IPS-18a (cell line): ENCODE measurements at regions not wholly inside any gene's neighbourhood (a gene's known extent, or its start where the extent isn't known, plus 50 kb on each side); places are given as distances from the start of the nearest gene placed in this dataset.

Experiments used
- H3K27ac ChIP-seq: one replicate; pipeline ENCODE4 v1.5.1; 2013; ENCODE audit warnings: low read length
- H3K27me3 ChIP-seq: one replicate; pipeline ENCODE4 v1.6.1; 2013; ENCODE audit warnings: mild to moderate bottlenecking, low read length; ENCODE audit not compliant: control insufficient read depth, insufficient read depth
- H3K36me3 ChIP-seq: one replicate; pipeline ENCODE4 v1.6.1; 2013; ENCODE audit warnings: low read depth, low read length; ENCODE audit not compliant: control insufficient read depth
- H3K4me1 ChIP-seq: one replicate; pipeline ENCODE4 v1.6.1; 2013; ENCODE audit warnings: low read depth, low read length; ENCODE audit not compliant: control insufficient read depth
- H3K4me3 ChIP-seq: one replicate; pipeline ENCODE4 v1.5.1; 2013; ENCODE audit warnings: low read length
- H3K9ac ChIP-seq: one replicate; pipeline ENCODE4 v1.6.1; 2013; ENCODE audit warnings: mild to moderate bottlenecking, low read length, moderate library complexity
- H3K9me3 ChIP-seq: one replicate; pipeline ENCODE4 v1.6.1; 2013; ENCODE audit warnings: low read depth, low read length; ENCODE audit not compliant: control insufficient read depth

DNA sequence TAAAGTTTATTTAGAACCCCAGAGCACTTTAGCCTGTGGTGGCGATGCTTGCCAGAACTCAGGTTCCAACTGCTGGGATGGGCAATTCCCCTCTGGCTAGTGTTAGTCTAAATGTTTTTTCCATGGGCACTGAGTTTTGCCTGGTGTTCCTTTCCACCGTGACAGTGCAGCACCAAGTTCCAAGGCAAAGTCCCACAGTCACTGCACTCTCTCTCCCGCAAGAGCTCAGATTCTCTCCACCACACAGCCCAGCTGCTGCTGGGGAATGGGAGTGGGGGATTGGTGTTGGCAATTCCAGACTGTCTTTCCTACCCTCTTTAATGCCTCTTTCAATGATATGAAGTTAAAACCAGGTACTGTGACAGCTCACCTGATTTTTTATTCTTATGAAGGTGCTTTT is 247.6 kb downstream of the ALDH8A1 start:
- H3K27me3 ChIP-seq, result no peaks in the 10 kb centered on the region
- H3K27ac ChIP-seq, result no peak overlapping the region
- H3K4me1 ChIP-seq, result peaks cover 14% of the 10 kb centered on the region
- no peaks in the 10 kb centered on the region for H3K9me3 ChIP-seq
- no peaks in the 10 kb centered on the region for H3K36me3 ChIP-seq
- no peak overlapping the region for H3K9ac ChIP-seq
- no peak overlapping the region for H3K4me3 ChIP-seq

DNA sequence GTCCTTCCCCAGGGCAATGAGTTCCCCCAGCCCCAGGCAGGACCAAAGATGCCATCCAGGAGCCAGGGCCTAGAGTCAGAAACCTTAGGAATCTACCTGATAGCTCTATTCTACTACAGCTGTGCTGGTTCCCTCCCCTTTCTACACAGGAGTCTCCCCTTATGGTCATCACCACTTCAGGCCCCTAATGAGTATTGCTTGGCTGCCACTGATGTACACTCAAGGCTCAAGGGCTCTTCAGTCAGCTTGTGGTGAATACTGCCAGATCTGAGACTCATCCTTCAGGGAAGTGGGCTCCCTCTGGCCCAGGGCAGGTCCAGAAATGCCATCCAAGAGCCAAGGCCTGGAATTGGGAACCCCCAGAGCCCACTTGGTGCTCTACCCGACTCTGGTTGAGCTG is 248.6 kb downstream of the ALDH8A1 start:
- H3K27me3 ChIP-seq, result no peaks in the 10 kb centered on the region
- H3K36me3 ChIP-seq, result no peaks in the 10 kb centered on the region
- H3K4me3 ChIP-seq, result no peak overlapping the region
- peaks cover 4% of the 10 kb centered on the region for H3K4me1 ChIP-seq
- H3K9ac ChIP-seq, result no peak overlapping the region
- H3K9me3 ChIP-seq, result no peaks in the 10 kb centered on the region
- no peak overlapping the region for H3K27ac ChIP-seq

DNA sequence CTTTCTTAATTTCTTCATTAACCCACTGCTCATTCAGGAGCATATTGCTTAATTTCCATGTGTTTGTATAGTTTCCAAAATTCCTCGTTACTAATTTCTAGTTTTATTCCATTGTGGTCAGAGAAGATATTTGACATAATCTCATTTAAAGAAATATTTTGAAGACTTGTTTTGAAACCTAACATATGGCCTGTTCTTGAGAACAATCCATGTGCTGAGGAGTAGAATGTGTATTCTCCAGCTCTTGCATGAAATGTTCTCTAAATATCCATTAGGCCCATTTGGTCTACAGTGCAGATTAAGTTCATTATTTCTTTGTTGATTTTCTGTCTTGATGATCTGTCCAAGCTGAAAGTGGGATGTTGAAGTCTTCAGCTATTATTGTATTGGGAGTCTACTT is 251.7 kb downstream of the ALDH8A1 start:
- no peaks in the 10 kb centered on the region for H3K4me1 ChIP-seq
- no peaks in the 10 kb centered on the region for H3K9me3 ChIP-seq
- H3K9ac ChIP-seq, result no peak overlapping the region
- no peaks in the 10 kb centered on the region for H3K27me3 ChIP-seq
- H3K4me3 ChIP-seq, result no peak overlapping the region
- no peak overlapping the region for H3K27ac ChIP-seq
- H3K36me3 ChIP-seq, result no peaks in the 10 kb centered on the region

DNA sequence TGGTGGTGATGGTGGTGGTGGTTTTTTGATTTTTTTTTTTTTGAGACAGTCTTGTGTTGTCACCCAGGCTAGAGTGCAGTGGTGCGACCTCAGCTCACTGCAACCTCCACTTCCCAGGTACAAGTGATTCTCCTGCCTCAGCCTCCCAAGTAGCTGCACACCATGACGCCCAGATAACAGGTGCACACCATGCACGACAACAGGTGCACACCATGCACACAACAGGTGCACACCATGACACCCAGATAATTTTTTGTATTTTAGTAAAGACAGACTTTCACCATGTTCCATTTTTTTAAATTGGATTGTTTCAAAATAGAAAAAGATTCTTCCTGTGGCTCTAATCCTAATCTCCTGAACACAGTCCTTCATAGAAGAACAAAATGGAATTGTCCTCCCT is 257.9 kb downstream of the ALDH8A1 start:
- H3K27me3 ChIP-seq, result no peaks in the 10 kb centered on the region
- H3K9me3 ChIP-seq, result no peaks in the 10 kb centered on the region

DNA sequence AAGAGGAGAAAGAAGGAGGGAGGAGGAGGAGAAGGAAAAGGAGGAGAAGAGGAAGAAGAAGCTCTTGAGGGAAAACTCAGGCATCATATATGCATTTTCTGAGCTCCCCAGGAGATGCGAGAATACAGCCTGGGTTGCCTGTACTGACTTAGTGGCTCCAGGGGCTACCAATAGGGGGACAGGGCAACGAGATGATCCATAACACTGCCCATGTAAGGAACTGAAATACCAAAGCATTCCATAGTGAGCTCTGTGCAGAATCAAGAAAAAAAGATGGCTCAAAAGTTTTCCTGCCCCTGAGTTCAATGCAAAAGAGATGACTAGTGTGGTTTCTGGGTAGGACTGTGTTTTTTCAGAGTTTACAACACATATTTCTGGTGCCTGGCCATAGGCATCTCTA is 258.7 kb downstream of the ALDH8A1 start:
- no peaks in the 10 kb centered on the region for H3K4me1 ChIP-seq
- H3K36me3 ChIP-seq, result no peaks in the 10 kb centered on the region
- H3K9ac ChIP-seq, result no peak overlapping the region
- H3K27ac ChIP-seq, result no peak overlapping the region
- H3K27me3 ChIP-seq, result no peaks in the 10 kb centered on the region
- H3K4me3 ChIP-seq, result no peak overlapping the region
- H3K9me3 ChIP-seq, result no peaks in the 10 kb centered on the region

More for the DNA sequence above, 257.9 kb downstream of the ALDH8A1 start:
- Histone ChIP-seq H3K4me3 (no peak overlapping the region), H3K4me1 (no peaks in the 10 kb centered on the region), H3K9ac (no peak overlapping the region), H3K36me3 (no peaks in the 10 kb centered on the region), H3K27ac (no peak overlapping the region)

DNA sequence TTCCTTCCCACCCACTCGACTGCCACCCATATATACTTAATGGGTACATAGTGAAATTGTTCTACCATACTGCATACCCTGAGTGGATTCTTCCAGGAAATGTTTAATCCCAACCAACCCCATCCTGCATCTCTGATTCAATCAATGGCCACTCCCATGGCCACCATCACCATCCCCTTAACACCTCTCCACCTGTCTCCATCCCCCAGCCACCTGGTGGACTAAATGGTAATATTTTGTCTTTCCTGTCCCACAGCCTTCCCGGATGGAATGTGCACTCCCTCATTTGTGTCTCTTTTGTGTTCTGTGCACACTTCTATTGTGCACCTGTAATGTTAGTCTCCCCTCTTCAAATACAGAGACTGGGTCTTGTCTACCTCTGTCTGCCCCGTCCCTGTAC is 259.9 kb downstream of the ALDH8A1 start:
- no peak overlapping the region for H3K4me3 ChIP-seq
- no peaks in the 10 kb centered on the region for H3K4me1 ChIP-seq
- H3K36me3 ChIP-seq, result no peaks in the 10 kb centered on the region
- H3K27me3 ChIP-seq, result no peaks in the 10 kb centered on the region
- no peak overlapping the region for H3K27ac ChIP-seq
- H3K9me3 ChIP-seq, result no peaks in the 10 kb centered on the region
- H3K9ac ChIP-seq, result no peak overlapping the region

DNA sequence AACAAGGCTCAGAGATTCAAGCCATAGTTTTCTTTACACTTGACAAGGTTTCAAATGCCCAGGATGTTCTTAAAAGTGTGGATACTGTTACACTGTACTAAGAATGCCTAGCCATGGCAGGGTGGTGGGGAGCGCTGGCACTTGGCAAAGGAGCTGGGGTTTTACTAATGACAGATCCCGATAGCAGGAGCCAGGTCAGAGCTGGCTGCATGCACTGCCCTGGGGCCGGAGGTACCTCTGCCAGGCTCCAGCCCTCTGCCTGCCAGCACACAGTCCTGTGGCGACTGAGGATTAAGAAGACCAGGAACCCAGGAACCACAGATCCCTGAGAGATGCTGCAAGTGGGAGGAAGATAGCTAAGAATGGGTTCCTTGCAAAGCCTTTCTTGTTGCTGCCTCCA is 260.3 kb downstream of the ALDH8A1 start:
- Histone ChIP-seq H3K36me3 (no peaks in the 10 kb centered on the region), H3K4me1 (no peaks in the 10 kb centered on the region), H3K4me3 (no peak overlapping the region), H3K27me3 (no peaks in the 10 kb centered on the region), H3K27ac (no peak overlapping the region), H3K9ac (no peak overlapping the region), H3K9me3 (no peaks in the 10 kb centered on the region)

DNA sequence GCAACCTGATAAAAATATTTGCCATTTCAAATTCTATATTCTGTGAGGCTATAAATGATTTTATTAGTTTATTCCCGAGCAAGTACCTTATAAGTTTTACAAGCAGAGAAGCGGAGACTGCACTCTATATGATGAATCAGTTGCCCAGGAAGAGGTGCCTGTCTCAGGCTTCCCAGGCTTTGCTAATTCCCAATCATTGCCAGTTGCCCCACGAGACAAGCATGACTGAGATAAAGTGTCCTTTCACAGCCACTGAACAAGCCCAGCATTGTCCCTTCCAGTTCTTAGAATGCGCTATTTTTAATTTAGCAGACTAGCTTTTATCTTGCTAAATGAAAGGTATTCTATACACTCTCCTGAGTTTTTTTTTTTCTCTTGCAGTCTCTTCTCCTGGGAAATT is 260.7 kb downstream of the ALDH8A1 start:
- H3K36me3 ChIP-seq, result no peaks in the 10 kb centered on the region
- H3K4me3 ChIP-seq, result no peak overlapping the region
- H3K9me3 ChIP-seq, result no peaks in the 10 kb centered on the region
- no peak overlapping the region for H3K27ac ChIP-seq
- H3K27me3 ChIP-seq, result no peaks in the 10 kb centered on the region
- no peaks in the 10 kb centered on the region for H3K4me1 ChIP-seq
- no peak overlapping the region for H3K9ac ChIP-seq

DNA sequence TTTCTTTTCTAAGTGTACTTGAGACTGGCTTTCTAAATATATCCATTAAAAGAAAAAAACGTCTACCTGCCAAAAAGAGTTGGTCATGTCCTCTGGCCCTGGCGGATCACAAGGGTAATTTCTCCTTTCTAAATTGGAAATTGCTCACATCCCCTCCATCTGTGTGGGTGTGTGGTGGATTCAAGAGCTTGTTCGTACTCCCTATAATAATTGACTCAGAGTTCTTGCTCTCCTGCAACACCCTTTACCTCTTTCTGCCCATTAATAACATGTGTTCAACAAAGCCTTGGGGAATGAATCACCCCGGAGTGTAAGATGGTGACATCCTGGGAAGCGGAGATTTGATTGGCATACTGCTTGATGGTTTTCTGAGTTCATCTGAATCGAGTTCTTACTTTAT is 263.8 kb downstream of the ALDH8A1 start:
- Histone ChIP-seq H3K9ac (no peak overlapping the region), H3K9me3 (no peaks in the 10 kb centered on the region), H3K4me1 (no peaks in the 10 kb centered on the region), H3K27ac (no peak overlapping the region), H3K36me3 (no peaks in the 10 kb centered on the region), H3K4me3 (no peak overlapping the region), H3K27me3 (no peaks in the 10 kb centered on the region)

DNA sequence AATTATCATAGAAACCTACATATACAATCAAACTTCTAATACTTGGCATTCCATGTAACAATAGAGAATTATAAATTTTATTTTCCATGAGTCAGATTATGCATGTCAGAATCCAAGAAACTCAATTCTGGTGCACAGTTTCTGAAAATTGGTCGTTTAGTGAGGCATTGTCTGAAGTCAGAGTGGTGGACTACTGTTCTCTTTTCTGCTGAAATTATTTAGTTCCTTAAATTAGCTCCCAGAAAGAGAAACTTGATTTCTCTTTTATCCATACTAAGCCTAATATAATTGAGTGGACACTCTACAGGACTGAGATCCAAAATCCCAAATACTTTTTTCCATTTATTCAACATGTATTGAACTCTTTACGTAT is 265.5 kb downstream of the ALDH8A1 start:
- H3K27me3 ChIP-seq, result no peaks in the 10 kb centered on the region
- no peak overlapping the region for H3K4me3 ChIP-seq
- H3K4me1 ChIP-seq, result no peaks in the 10 kb centered on the region
- no peaks in the 10 kb centered on the region for H3K9me3 ChIP-seq
- H3K27ac ChIP-seq, result no peak overlapping the region
- no peak overlapping the region for H3K9ac ChIP-seq
- H3K36me3 ChIP-seq, result no peaks in the 10 kb centered on the region

DNA sequence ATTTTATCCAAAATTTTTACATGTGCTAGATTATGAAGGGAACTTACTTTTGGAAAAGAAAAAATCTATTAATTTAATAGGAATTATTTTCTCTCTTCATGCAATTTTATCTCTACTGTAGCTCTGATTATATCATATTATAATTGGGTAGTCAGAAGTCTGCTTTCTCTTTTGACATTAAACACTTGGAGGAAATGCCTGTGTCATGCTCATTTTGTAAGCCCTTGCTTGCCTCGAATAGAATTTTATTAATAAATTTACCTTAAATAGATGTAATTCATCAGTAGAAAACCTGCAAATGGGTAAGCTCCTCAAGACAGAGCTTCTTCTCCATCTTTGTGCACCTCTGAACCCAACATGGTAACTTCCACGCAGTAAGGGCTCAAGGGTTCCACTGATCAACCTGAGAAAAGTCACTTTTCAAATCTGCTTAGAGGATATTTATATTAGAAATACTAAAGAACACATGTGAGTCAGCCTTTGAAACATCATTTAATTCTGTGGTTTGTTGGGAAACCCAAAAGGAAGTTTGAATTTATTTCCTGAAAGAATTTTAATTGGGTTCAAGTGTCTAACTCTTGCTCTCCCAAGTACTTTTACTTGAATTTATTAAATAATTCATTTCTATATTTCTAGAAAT is 266.0 kb downstream of the ALDH8A1 start:
- Histone ChIP-seq H3K4me3 (no peak overlapping the region), H3K9ac (no peak overlapping the region), H3K9me3 (no peaks in the 10 kb centered on the region), H3K4me1 (no peaks in the 10 kb centered on the region), H3K36me3 (no peaks in the 10 kb centered on the region), H3K27ac (no peak overlapping the region), H3K27me3 (no peaks in the 10 kb centered on the region)

DNA sequence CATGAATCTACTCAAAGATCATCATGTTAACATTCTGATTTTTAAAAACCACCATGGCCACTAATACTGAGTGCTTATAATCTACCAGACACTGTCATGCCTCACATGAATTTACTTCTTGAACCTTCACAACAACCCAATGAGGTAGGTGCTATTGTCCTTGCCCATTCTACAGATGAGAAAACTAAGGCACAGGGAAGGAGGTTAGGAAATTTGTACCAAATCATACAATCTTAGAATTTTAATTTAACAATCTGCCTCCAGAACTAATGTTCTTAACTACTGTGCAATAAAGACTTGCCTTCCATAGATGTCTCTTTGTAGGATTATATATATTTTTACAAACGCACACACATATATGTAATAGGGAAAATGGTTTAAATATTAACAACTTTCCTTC is 269.5 kb downstream of the ALDH8A1 start:
- Histone ChIP-seq H3K4me3 (no peak overlapping the region), H3K36me3 (no peaks in the 10 kb centered on the region), H3K9me3 (no peaks in the 10 kb centered on the region), H3K4me1 (peaks cover under 1% of the 10 kb centered on the region), H3K9ac (no peak overlapping the region), H3K27me3 (no peaks in the 10 kb centered on the region), H3K27ac (no peak overlapping the region)
